HG03442 (cell line): ENCODE measurements at regions not wholly inside any gene's neighbourhood (a gene's known extent, or its start where the extent isn't known, plus 50 kb on each side); places are given as distances from the start of the nearest gene placed in this dataset.

Source experiments
- ATAC-seq: cut with Tn5 transposase; IDR thresholded peaks from one replicate; pipeline ENCODE4 v1.9.1; 2021; ENCODE audit warnings: mild to moderate bottlenecking, moderate library complexity; ENCODE audit not compliant: unreplicated experiment

- no peak for ATAC-seq
Measured at GRCh38 chr19:31594701-31595100, 245.5 kb upstream of the TSHZ3 start.

GRCh38 chr19:31595521-31595920 lies 246.3 kb upstream of the TSHZ3 start:
- ATAC-seq = no peak

- no peak for ATAC-seq
Measured at GRCh38 chr19:31596751-31597150, 247.5 kb upstream of the TSHZ3 start.

GRCh38 chr19:31597616-31598015 lies 248.4 kb upstream of the TSHZ3 start:
- ATAC-seq = no peak

- ATAC-seq = no peak
Measured at GRCh38 chr19:31598730-31599238, 249.5 kb upstream of the TSHZ3 start.

- ATAC-seq = no peak
Measured at GRCh38 chr19:31600731-31601295, 251.6 kb upstream of the TSHZ3 start.

- no peak for ATAC-seq
Measured at GRCh38 chr19:31601855-31602254, 252.6 kb upstream of the TSHZ3 start.

GRCh38 chr19:31602548-31602947 lies 253.3 kb upstream of the TSHZ3 start:
- no peak for ATAC-seq

- no peak for ATAC-seq
Measured at GRCh38 chr19:31604493-31605040, 255.3 kb upstream of the TSHZ3 start.

- no peak for ATAC-seq
Measured at GRCh38 chr19:31610018-31610417, 260.8 kb upstream of the TSHZ3 start.

- no peak for ATAC-seq
Measured at GRCh38 chr19:31611046-31611877, 262.0 kb upstream of the TSHZ3 start.

- no peak for ATAC-seq
Measured at GRCh38 chr19:31612873-31613272, 263.6 kb upstream of the TSHZ3 start.

- no peak for ATAC-seq
Measured at GRCh38 chr19:31613683-31614219, 264.5 kb upstream of the TSHZ3 start.

- ATAC-seq = no peak
Measured at GRCh38 chr19:31616031-31616430, 266.8 kb upstream of the TSHZ3 start.

GRCh38 chr19:31617010-31617585 lies 267.9 kb upstream of the TSHZ3 start:
- no peak for ATAC-seq

- ATAC-seq = no peak
Measured at GRCh38 chr19:31625056-31625455, 275.8 kb upstream of the TSHZ3 start.

GRCh38 chr19:31625575-31625974 lies 276.3 kb upstream of the TSHZ3 start:
- no peak for ATAC-seq

GRCh38 chr19:31626941-31627340 lies 277.7 kb upstream of the TSHZ3 start:
- no peak for ATAC-seq

GRCh38 chr19:31627620-31628365 lies 278.6 kb upstream of the TSHZ3 start:
- no peak for ATAC-seq

GRCh38 chr19:31629579-31630363 lies 280.5 kb upstream of the TSHZ3 start:
- ATAC-seq = no peak
